Mesenchymal stem cell (in vitro differentiated cells and primary cell): ENCODE measurements at regions not wholly inside any gene's neighbourhood (a gene's known extent, or its start where the extent isn't known, plus 50 kb on each side); places are given as distances from the start of the nearest gene placed in this dataset.
A peak's percentile ranks its signal among the peaks of the same experiment; 100 is the strongest.

ENCODE experiments used
- DNase-seq: peaks from one replicate; pipeline ENCODE4 v3.0.0-alpha.2; 2013
- H2AFZ ChIP-seq: one replicate; pipeline ENCODE4 v1.6.1; 2013; ENCODE audit warnings: low read depth, mild to moderate bottlenecking, control low read depth, inconsistent platforms, low read length, moderate library complexity
- H2AK5ac ChIP-seq: 2 replicates; pipeline ENCODE4 v1.6.1; 2013; ENCODE audit warnings: low read length, moderate library complexity, mild to moderate bottlenecking, inconsistent platforms; ENCODE audit not compliant: severe bottlenecking
- H2BK120ac ChIP-seq: one replicate; pipeline ENCODE4 v1.6.1; 2013; ENCODE audit warnings: low read depth, mild to moderate bottlenecking, inconsistent platforms, low read length, moderate library complexity
- H2BK12ac ChIP-seq, 2 experiments: one replicate each; pipeline ENCODE4 v1.6.1; 2013; ENCODE audit warnings: inconsistent platforms in 2 of 2, low read length in 2 of 2, mild to moderate bottlenecking in 2 of 2, moderate library complexity in 2 of 2, control low read depth in 1 of 2
- H2BK15ac ChIP-seq: one replicate; pipeline ENCODE4 v1.6.1; 2013; ENCODE audit warnings: mild to moderate bottlenecking, low read depth, inconsistent platforms; ENCODE audit not compliant: poor library complexity, severe bottlenecking
- H2BK5ac ChIP-seq: 2 replicates; pipeline ENCODE4 v1.6.1; 2013; ENCODE audit warnings: low read depth, mild to moderate bottlenecking, low read length, control low read depth, inconsistent platforms; ENCODE audit not compliant: poor library complexity, severe bottlenecking
- H3K14ac ChIP-seq, 2 experiments: one replicate each; pipeline ENCODE4 v1.6.1; 2013; ENCODE audit warnings: inconsistent platforms in 2 of 2, low read length in 2 of 2, control low read depth in 1 of 2, mild to moderate bottlenecking in 1 of 2, moderate library complexity in 1 of 2
- H3K18ac ChIP-seq, 2 experiments: one replicate each; pipeline ENCODE4 v1.6.1; 2013; ENCODE audit warnings: inconsistent platforms in 2 of 2, low read length in 2 of 2, control low read depth in 1 of 2, low read depth in 1 of 2, mild to moderate bottlenecking in 1 of 2
- H3K23ac ChIP-seq, 2 experiments: one replicate each; pipeline ENCODE4 v1.6.1; 2013; ENCODE audit warnings: inconsistent platforms in 2 of 2, low read length in 2 of 2, mild to moderate bottlenecking in 2 of 2, moderate library complexity in 2 of 2, control low read depth in 1 of 2
- H3K27ac ChIP-seq: 2 replicates; pipeline ENCODE4 v1.5.1; 2013; ENCODE audit warnings: mild to moderate bottlenecking, moderate library complexity, low read length, control low read depth, inconsistent platforms; ENCODE audit not compliant: poor library complexity, severe bottlenecking
- H3K27me3 ChIP-seq, 2 experiments: 2 replicates each; pipeline versions ENCODE4 v1.6.1 to v1.7.0; 2013; ENCODE audit warnings: low read length in 2 of 2, mild to moderate bottlenecking in 2 of 2, moderate library complexity in 2 of 2, control low read depth in 1 of 2, inconsistent platforms in 1 of 2; ENCODE audit not compliant: control insufficient read depth in 1 of 2, insufficient read depth in 1 of 2
- H3K36me3 ChIP-seq, 2 experiments: 2 replicates each; pipeline versions ENCODE4 v1.6.1 to v1.7.0; 2013; ENCODE audit warnings: low read length in 2 of 2, control low read depth in 1 of 2, inconsistent platforms in 1 of 2, low read depth in 1 of 2, mild to moderate bottlenecking in 1 of 2; ENCODE audit not compliant: insufficient read depth in 2 of 2, control insufficient read depth in 1 of 2
- H3K4ac ChIP-seq, 2 experiments: one replicate each; pipeline ENCODE4 v1.6.1; 2013; ENCODE audit warnings: inconsistent platforms in 2 of 2, low read length in 2 of 2, mild to moderate bottlenecking in 2 of 2, moderate library complexity in 2 of 2, control low read depth in 1 of 2, low read depth in 1 of 2
- H3K4me1 ChIP-seq: 2 replicates; pipeline ENCODE4 v1.6.1; 2013; ENCODE audit warnings: low read depth, low read length, control low read depth; ENCODE audit not compliant: control insufficient read depth, insufficient read depth
- H3K4me2 ChIP-seq: 2 replicates; pipeline ENCODE4 v1.6.1; 2013; ENCODE audit warnings: low read length, mild to moderate bottlenecking, inconsistent platforms; ENCODE audit not compliant: poor library complexity, severe bottlenecking
- H3K4me3 ChIP-seq, 2 experiments: 2 replicates each; pipeline versions ENCODE4 v1.5.1 to v1.7.0; 2013; ENCODE audit warnings: low read length in 2 of 2, mild to moderate bottlenecking in 2 of 2, control low read depth in 1 of 2, low read depth in 1 of 2; ENCODE audit not compliant: insufficient read depth in 1 of 2
- H3K79me1 ChIP-seq: replicated peaks from 2 replicates; pipeline ENCODE4 v1.6.1; 2013; ENCODE audit warnings: mild to moderate bottlenecking, control low read depth, low read length, inconsistent platforms; ENCODE audit not compliant: poor library complexity, severe bottlenecking
- H3K9ac ChIP-seq: 2 replicates; pipeline ENCODE4 v1.7.0; 2013; ENCODE audit warnings: mild to moderate bottlenecking, low read length, moderate library complexity
- H3K9me3 ChIP-seq: 2 replicates; pipeline ENCODE4 v1.7.0; 2013; ENCODE audit warnings: mild to moderate bottlenecking, low read length; ENCODE audit not compliant: control insufficient read depth
- H4K8ac ChIP-seq: one replicate; pipeline ENCODE4 v1.6.1; 2013; ENCODE audit warnings: inconsistent platforms, mild to moderate bottlenecking, low read length, moderate library complexity
- H4K91ac ChIP-seq: one replicate; pipeline ENCODE4 v1.6.1; 2013; ENCODE audit warnings: mild to moderate bottlenecking, low read length, inconsistent platforms
- WGBS: methylation state at CpG from one replicate; pipeline ENCODE4 v1.1.7; 2013; ENCODE audit warnings: mixed read lengths; 5-methylcytosine and 5-hydroxymethylcytosine counted together

DNA sequence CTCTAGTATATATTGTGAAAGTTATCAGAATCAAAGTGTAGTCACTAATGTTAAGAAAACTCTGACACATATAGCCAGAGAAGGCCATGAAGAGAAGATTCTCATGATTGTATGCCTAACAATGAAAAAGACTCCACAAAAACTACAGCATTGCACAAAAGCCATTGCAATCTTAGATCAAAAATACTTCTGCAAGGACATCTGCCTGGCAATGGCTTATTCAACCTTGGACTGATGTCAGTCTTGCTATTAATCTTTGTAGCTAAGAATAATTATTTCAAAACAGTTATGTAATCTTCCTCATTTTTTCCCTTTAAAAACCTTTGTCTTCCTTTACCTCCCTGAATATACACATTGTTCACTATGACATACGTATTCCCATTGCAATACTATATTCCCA, 55.3 kb upstream of the SLC36A4 start:
- Histone ChIP-seq H4K91ac (no peak overlapping the region), H3K23ac (no peak overlapping the region), H3K4me1 (no peaks in the 10 kb centered on the region), H2BK12ac (no peak overlapping the region), H2AK5ac (no peak overlapping the region), H4K8ac (no peak overlapping the region), H2BK5ac (no peak overlapping the region), H3K4ac (no peak overlapping the region), H3K27me3 (peaks cover 0 to 4% of the 10 kb centered on the region in 2 experiments), H3K4me3 (no peak overlapping the region), H3K9me3 (no peaks in the 10 kb centered on the region), H3K4me2 (no peak overlapping the region), H3K9ac (no peak overlapping the region), H3K27ac (no peak overlapping the region), H2BK15ac (no peak overlapping the region), H2AFZ (no peak overlapping the region), H2BK120ac (no peak overlapping the region), H3K18ac (no peak overlapping the region), H3K79me1 (no peaks in the 10 kb centered on the region), H3K36me3 (no peaks in the 10 kb centered on the region), H3K14ac (no peak overlapping the region)
- no peak for DNase-seq
- 83% methylated on average over 1 of the region's 1 CpG for WGBS

DNA sequence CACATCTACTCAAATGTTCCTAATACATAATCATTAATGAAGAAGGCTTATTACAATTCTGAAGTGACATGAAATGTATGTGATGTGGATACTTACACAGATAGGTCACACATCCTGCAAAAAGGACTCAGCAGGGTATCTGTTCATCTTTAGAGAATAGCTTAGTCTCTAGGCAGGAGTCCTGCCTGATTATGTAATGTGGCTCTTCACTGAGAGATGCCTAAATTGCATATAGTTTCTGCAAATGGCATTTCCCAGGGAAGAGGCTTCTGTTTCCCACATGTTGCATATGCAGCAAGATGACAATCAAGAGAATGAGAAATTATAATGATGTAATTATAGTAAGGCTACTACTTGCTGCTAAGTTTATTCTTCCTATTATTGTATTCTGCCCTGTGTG, 58.8 kb upstream of the SLC36A4 start:
- no peak overlapping the region for H3K23ac ChIP-seq
- no peak for DNase-seq
- H3K36me3 ChIP-seq: no peaks in the 10 kb centered on the region
- H2AFZ ChIP-seq: no peak overlapping the region
- no peak overlapping the region for H4K8ac ChIP-seq
- H3K4ac ChIP-seq: no peak overlapping the region
- no peak overlapping the region for H2BK15ac ChIP-seq
- H3K18ac ChIP-seq: no peak overlapping the region
- H3K9ac ChIP-seq: no peak overlapping the region
- no peak overlapping the region for H2BK120ac ChIP-seq
- H4K91ac ChIP-seq: no peak overlapping the region
- no peak overlapping the region for H2BK12ac ChIP-seq
- H3K27ac ChIP-seq: no peak overlapping the region
- no peaks in the 10 kb centered on the region for H3K79me1 ChIP-seq
- no peaks in the 10 kb centered on the region for H3K27me3 ChIP-seq
- H2AK5ac ChIP-seq: no peak overlapping the region
- H3K9me3 ChIP-seq: peaks cover 16% of the 10 kb centered on the region
- no peak overlapping the region for H2BK5ac ChIP-seq
- no peak overlapping the region for H3K14ac ChIP-seq
- H3K4me3 ChIP-seq: no peak overlapping the region
- no peaks in the 10 kb centered on the region for H3K4me1 ChIP-seq
- H3K4me2 ChIP-seq: no peak overlapping the region

DNA sequence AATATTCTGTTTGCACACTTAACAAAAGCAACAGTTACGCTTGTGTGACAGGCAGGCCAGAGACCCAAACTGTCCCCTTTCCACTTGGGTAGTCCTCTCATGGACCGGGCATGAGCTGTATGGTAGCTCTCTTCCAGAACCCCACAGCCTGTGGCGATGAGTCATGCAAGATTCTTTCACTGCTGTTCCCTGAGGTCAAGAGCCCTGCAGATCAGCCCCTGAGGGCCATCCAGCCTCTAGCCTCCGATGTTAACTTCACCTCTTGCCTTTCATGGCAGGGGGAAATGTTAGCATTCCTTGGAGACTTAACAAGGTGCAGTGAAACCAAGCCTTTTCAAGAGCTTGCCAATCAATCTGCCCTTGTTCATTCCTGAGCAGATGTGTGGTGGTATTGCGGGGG, 63.2 kb upstream of the DEUP1 start:
- H3K4me2 ChIP-seq: no peak overlapping the region
- H3K36me3 ChIP-seq: no peaks in the 10 kb centered on the region
- H2BK5ac ChIP-seq: no peak overlapping the region
- no peak for DNase-seq
- no peak overlapping the region for H3K23ac ChIP-seq
- no peaks in the 10 kb centered on the region for H3K9me3 ChIP-seq
- no peak overlapping the region for H2BK120ac ChIP-seq
- H2AK5ac ChIP-seq: no peak overlapping the region
- H3K4me1 ChIP-seq: peaks cover 3% of the 10 kb centered on the region
- no peaks in the 10 kb centered on the region for H3K79me1 ChIP-seq
- no peak overlapping the region for H4K8ac ChIP-seq
- H3K18ac ChIP-seq: no peak overlapping the region
- H3K4me3 ChIP-seq: no peak overlapping the region
- H2BK12ac ChIP-seq: no peak overlapping the region
- H3K4ac ChIP-seq: no peak overlapping the region
- no peak overlapping the region for H4K91ac ChIP-seq
- no peaks in the 10 kb centered on the region for H3K27me3 ChIP-seq
- no peak overlapping the region for H3K9ac ChIP-seq
- H3K27ac ChIP-seq: no peak overlapping the region
- peak overlapping the region in 1 of 2 experiments; percentile 41 for H3K14ac ChIP-seq
- no peak overlapping the region for H2AFZ ChIP-seq
- no peak overlapping the region for H2BK15ac ChIP-seq
- WGBS: 70% methylated on average over 5 of the region's 5 CpGs

DNA sequence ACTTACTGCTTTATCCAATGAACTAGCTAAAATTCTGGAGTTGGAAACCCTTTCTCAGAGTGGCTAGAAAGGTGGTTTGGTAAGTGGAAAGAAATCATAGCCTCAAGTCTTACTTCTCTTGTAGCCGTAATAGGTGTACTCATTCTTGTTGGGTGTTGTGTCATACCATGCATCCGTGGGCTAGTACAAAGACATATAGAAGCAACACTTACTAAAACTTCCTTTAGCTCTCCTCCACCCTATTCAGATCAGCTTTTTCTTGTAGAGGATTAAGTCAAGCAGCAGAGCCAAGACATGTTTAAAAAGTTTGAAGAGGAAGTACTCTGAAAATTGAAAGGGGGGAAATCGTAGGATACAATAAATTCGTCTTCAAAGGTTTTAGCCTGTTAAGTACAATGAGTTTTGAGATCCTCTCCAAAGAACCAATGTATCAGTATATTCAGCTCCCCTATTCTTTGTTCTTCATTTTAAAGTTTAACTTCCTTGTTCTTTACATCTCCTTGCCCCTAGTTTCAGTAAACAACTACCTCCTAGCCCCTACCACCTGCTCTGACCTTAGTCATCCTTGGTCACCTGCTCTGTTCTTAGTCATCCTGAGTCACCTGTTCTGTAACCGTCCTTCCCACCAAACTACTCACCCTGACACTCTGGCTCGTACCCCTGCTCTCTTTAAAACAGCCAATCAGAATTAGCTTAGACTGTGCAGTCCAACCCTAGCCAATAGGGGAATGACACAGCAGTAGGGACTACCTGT, 62.1 kb upstream of the DEUP1 start:
- no peak overlapping the region for H2BK120ac ChIP-seq
- no peaks in the 10 kb centered on the region for H3K9me3 ChIP-seq
- H4K91ac ChIP-seq: no peak overlapping the region
- no peak overlapping the region for H3K14ac ChIP-seq
- H4K8ac ChIP-seq: no peak overlapping the region
- no peaks in the 10 kb centered on the region for H3K79me1 ChIP-seq
- H2AK5ac ChIP-seq: no peak overlapping the region
- peaks cover 3% of the 10 kb centered on the region for H3K4me1 ChIP-seq
- H2BK12ac ChIP-seq: no peak overlapping the region
- H2AFZ ChIP-seq: no peak overlapping the region
- no peak for DNase-seq
- H2BK15ac ChIP-seq: no peak overlapping the region
- no peak overlapping the region for H3K4me3 ChIP-seq
- no peak overlapping the region for H3K23ac ChIP-seq
- no peaks in the 10 kb centered on the region for H3K36me3 ChIP-seq
- no peak overlapping the region for H3K9ac ChIP-seq
- WGBS: 76% methylated on average over 6 of the region's 6 CpGs
- H3K27me3 ChIP-seq: no peaks in the 10 kb centered on the region
- H3K4me2 ChIP-seq: no peak overlapping the region
- no peak overlapping the region for H3K27ac ChIP-seq
- H3K4ac ChIP-seq: no peak overlapping the region
- H3K18ac ChIP-seq: no peak overlapping the region
- no peak overlapping the region for H2BK5ac ChIP-seq
